Panc1 (cell line): ENCODE measurements at regions not wholly inside any gene's neighbourhood (a gene's known extent, or its start where the extent isn't known, plus 50 kb on each side); places are given as distances from the start of the nearest gene placed in this dataset.

Source experiments
- POLR2AphosphoS5 ChIP-seq: IDR thresholded peaks from 2 replicates; pipeline ENCODE4 v1.6.1; 2012; ENCODE audit warnings: mild to moderate bottlenecking, low read depth, low read length, moderate library complexity
- TF ChIP-seq, protein P1 (sequence below): fragments of 450-650 bp; IDR thresholded peaks from 2 replicates; pipeline ENCODE4 v1.5.1; 2017; ENCODE audit warnings: mild to moderate bottlenecking
- TF ChIP-seq, protein P2 (sequence below), 2 experiments: IDR thresholded peaks; 2 replicates each; pipeline ENCODE4 v1.6.1; 2011 to 2012; ENCODE audit warnings: low read depth in 2 of 2, control low read depth in 1 of 2, low read length in 1 of 2, mild to moderate bottlenecking in 1 of 2, moderate library complexity in 1 of 2; ENCODE audit not compliant: insufficient read depth in 1 of 2

DNA sequence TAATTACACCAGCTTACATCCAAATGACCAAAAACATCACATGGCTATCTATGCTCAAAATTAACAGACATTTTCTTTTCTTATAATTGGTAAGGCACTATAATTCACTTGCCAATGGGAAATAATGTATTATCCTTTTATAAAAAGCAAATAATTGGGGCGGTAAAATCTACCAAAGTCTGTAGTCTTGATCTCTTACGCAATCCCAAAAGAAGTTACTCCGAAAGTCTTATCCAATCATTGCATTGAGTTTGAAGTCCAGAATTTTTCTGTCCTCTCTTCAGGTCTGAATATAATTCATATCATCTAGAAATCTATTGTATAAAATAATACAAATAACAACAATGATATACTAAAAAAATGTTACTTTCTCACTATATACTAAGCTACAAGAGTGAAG lies 273.3 kb upstream of the CADM2 start:
- TF ChIP-seq, protein P1, sequence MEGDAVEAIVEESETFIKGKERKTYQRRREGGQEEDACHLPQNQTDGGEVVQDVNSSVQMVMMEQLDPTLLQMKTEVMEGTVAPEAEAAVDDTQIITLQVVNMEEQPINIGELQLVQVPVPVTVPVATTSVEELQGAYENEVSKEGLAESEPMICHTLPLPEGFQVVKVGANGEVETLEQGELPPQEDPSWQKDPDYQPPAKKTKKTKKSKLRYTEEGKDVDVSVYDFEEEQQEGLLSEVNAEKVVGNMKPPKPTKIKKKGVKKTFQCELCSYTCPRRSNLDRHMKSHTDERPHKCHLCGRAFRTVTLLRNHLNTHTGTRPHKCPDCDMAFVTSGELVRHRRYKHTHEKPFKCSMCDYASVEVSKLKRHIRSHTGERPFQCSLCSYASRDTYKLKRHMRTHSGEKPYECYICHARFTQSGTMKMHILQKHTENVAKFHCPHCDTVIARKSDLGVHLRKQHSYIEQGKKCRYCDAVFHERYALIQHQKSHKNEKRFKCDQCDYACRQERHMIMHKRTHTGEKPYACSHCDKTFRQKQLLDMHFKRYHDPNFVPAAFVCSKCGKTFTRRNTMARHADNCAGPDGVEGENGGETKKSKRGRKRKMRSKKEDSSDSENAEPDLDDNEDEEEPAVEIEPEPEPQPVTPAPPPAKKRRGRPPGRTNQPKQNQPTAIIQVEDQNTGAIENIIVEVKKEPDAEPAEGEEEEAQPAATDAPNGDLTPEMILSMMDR: no peak
- TF ChIP-seq, protein P2, sequence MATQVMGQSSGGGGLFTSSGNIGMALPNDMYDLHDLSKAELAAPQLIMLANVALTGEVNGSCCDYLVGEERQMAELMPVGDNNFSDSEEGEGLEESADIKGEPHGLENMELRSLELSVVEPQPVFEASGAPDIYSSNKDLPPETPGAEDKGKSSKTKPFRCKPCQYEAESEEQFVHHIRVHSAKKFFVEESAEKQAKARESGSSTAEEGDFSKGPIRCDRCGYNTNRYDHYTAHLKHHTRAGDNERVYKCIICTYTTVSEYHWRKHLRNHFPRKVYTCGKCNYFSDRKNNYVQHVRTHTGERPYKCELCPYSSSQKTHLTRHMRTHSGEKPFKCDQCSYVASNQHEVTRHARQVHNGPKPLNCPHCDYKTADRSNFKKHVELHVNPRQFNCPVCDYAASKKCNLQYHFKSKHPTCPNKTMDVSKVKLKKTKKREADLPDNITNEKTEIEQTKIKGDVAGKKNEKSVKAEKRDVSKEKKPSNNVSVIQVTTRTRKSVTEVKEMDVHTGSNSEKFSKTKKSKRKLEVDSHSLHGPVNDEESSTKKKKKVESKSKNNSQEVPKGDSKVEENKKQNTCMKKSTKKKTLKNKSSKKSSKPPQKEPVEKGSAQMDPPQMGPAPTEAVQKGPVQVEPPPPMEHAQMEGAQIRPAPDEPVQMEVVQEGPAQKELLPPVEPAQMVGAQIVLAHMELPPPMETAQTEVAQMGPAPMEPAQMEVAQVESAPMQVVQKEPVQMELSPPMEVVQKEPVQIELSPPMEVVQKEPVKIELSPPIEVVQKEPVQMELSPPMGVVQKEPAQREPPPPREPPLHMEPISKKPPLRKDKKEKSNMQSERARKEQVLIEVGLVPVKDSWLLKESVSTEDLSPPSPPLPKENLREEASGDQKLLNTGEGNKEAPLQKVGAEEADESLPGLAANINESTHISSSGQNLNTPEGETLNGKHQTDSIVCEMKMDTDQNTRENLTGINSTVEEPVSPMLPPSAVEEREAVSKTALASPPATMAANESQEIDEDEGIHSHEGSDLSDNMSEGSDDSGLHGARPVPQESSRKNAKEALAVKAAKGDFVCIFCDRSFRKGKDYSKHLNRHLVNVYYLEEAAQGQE (IDR thresholded peaks at IDR 0.05; ENCODE audit: insufficient read depth in 1 of 2, low read depth in 2 of 2, low read length in 1 of 2): no peak
- no peak for TF ChIP-seq POLR2AphosphoS5
